GM12878 (cell line): ENCODE measurements at regions not wholly inside any gene's neighbourhood (a gene's known extent, or its start where the extent isn't known, plus 50 kb on each side); places are given as distances from the start of the nearest gene placed in this dataset.

ENCODE experiments used
- ATAC-seq: fragments of 200-7000 bp; cut with Tn5 transposase; 3 replicates; pipeline ENCODE4 v1.9.1; 2020; ENCODE audit warnings: mild to moderate bottlenecking, moderate library complexity
- BruUV-seq: library from RNA; stranded (reverse); fragments of 400-500 nt; replicated peaks from 2 replicates; lab custom pipeline; 2021; lab: Mats Ljungman, UMichigan
- CTCF ChIA-PET: fragments of 300-600 bp; sonication (Branson Sonifier 250); formaldehyde crosslinking; extraction: SDS; loops from one replicate; lab custom pipeline; 2021; ENCODE audit warnings: inconsistent platforms; lab: Yijun Ruan, JAX
- POLR2A ChIA-PET: fragments of 350-600 bp; formaldehyde crosslinking; extraction: SDS; loops from one replicate; lab custom pipeline; 2021; ENCODE audit warnings: inconsistent platforms; lab: Charles Lee
- RAD21 ChIA-PET: fragments of 300-600 bp; sonication (Branson Sonifier 250); formaldehyde crosslinking; loops from one replicate; lab custom pipeline; 2023; ENCODE audit warnings: antibody characterized with exemption; ENCODE audit not compliant: unreplicated experiment; lab: Charles Lee
- SMC1A ChIA-PET: fragments of 300-600 bp; sonication (Branson Sonifier 250); formaldehyde crosslinking; loops from one replicate; lab custom pipeline; 2023; ENCODE audit not compliant: unreplicated experiment, uncharacterized antibody; lab: Charles Lee
- DNase-seq: peaks from one replicate; pipeline ENCODE4 v3.0.0-alpha.2; 2011; ENCODE audit warnings: low read depth, low spot score
- FAIRE-seq: peaks from 3 replicates; lab custom pipeline; 2011; peaks lifted over from hg19 to GRCh38; lab: Jason Lieb, UNC
- H2AFZ ChIP-seq: 2 replicates; pipeline ENCODE4 v1.6.0; 2011; ENCODE audit warnings: low read depth, low read length, control low read depth; ENCODE audit not compliant: control insufficient read depth
- H3K27ac ChIP-seq: 2 replicates; pipeline ENCODE4 v1.5.1; 2011; ENCODE audit warnings: control low read depth; ENCODE audit not compliant: control insufficient read depth, insufficient read depth
- H3K27me3 ChIP-seq, 2 experiments: replicated peaks in 1 of 2; 2 replicates each; pipeline versions ENCODE4 v1.6.0 to v1.6.1; 2011; ENCODE audit warnings: low read length in 1 of 2; ENCODE audit not compliant: control insufficient read depth in 2 of 2, insufficient read depth in 2 of 2
- H3K36me3 ChIP-seq, 2 experiments: 2 replicates each; pipeline ENCODE4 v1.5.1; 2011; ENCODE audit warnings: low read length in 1 of 2; ENCODE audit not compliant: control insufficient read depth in 2 of 2, insufficient read depth in 2 of 2
- H3K4me1 ChIP-seq: 2 replicates; pipeline ENCODE4 v1.6.1; 2011; ENCODE audit warnings: mild to moderate bottlenecking, low read length, moderate library complexity, mixed read lengths; ENCODE audit not compliant: control insufficient read depth, insufficient read depth
- H3K4me2 ChIP-seq: 2 replicates; pipeline ENCODE4 v1.6.0; 2011; ENCODE audit warnings: control low read depth; ENCODE audit not compliant: control insufficient read depth, insufficient read depth
- H3K4me3 ChIP-seq: fragments of 200-600 bp; sonication (generic); 2 replicates; pipeline ENCODE4 v1.5.1; 2016
- H3K79me2 ChIP-seq: 2 replicates; pipeline ENCODE4 v1.6.0; 2011; ENCODE audit warnings: low read length; ENCODE audit not compliant: control insufficient read depth, insufficient read depth
- H3K9ac ChIP-seq: 2 replicates; pipeline ENCODE4 v1.8.0; 2011; ENCODE audit warnings: low read length, control low read depth, mixed read lengths; ENCODE audit not compliant: control insufficient read depth, insufficient read depth
- H3K9me3 ChIP-seq: replicated peaks from 3 replicates; pipeline ENCODE4 v1.5.1; 2011; ENCODE audit warnings: mild to moderate bottlenecking, low read length; ENCODE audit not compliant: control insufficient read depth, insufficient read depth
- H4K20me1 ChIP-seq: 2 replicates; pipeline ENCODE4 v1.6.0; 2011; ENCODE audit not compliant: control insufficient read depth, insufficient read depth
- CTCF ChIP-seq, 3 experiments: IDR thresholded peaks in 2 of 3; conservative IDR thresholded peaks in 1 of 3; 2 replicates each; pipeline ENCODE4 v1.5.1; 2011; ENCODE audit warnings: low read depth in 3 of 3, low read length in 3 of 3, mild to moderate bottlenecking in 3 of 3, control low read depth in 2 of 3, moderate library complexity in 2 of 3, inconsistent platforms in 1 of 3, mixed read lengths in 1 of 3; ENCODE audit not compliant: control insufficient read depth in 2 of 3, insufficient read depth in 1 of 3; ENCODE audit errors: extremely low read depth in 1 of 3
- ETV6 ChIP-seq, 2 experiments: fragments of 450-650 bp in 1 of 2; IDR thresholded peaks in 1 of 2; conservative IDR thresholded peaks in 1 of 2; 2 replicates each; pipeline ENCODE4 v1.6.1; 2014; ENCODE audit warnings: antibody characterized with exemption in 1 of 2, borderline replicate concordance in 1 of 2, low read depth in 1 of 2, mild to moderate bottlenecking in 1 of 2, moderate library complexity in 1 of 2
- KLF5 ChIP-seq: fragments of 450-650 bp; IDR thresholded peaks from 2 replicates; pipeline ENCODE4 v1.6.1; 2014; ENCODE audit warnings: mild to moderate bottlenecking; ENCODE audit not compliant: partially characterized antibody
- PRDM15 ChIP-seq: fragments of 450-650 bp; formaldehyde crosslinking; IDR thresholded peaks from 2 replicates; pipeline ENCODE4 v1.4.0; 2020; ENCODE audit warnings: mild to moderate bottlenecking, moderate library complexity
- RCOR1 ChIP-seq: conservative IDR thresholded peaks from 2 replicates; pipeline ENCODE4 v1.6.1; 2012; ENCODE audit warnings: low read depth, low read length, improper control_type of control experiment
- SUPT20H ChIP-seq: IDR thresholded peaks from 2 replicates; pipeline ENCODE4 v1.6.1; 2011; ENCODE audit warnings: low read depth, mild to moderate bottlenecking, low read length, moderate library complexity, borderline replicate concordance; ENCODE audit not compliant: control insufficient read depth
- SUZ12 ChIP-seq: fragments of 200-600 bp; sonication (generic); IDR thresholded peaks from one replicate; pipeline ENCODE4 v1.6.1; 2018; ENCODE audit warnings: antibody characterized with exemption, mild to moderate bottlenecking; ENCODE audit not compliant: unreplicated experiment
- TBL1XR1 ChIP-seq: IDR thresholded peaks from 2 replicates; pipeline ENCODE4 v1.6.1; 2012; ENCODE audit warnings: low read depth, low read length, improper control_type of control experiment
- USF2 ChIP-seq: IDR thresholded peaks from 2 replicates; pipeline ENCODE4 v1.6.1; 2011; ENCODE audit warnings: low read depth, low read length, improper control_type of control experiment, borderline replicate concordance
- ZNF24 ChIP-seq: fragments of 450-650 bp; IDR thresholded peaks from 2 replicates; pipeline ENCODE4 v1.6.1; 2017; ENCODE audit warnings: antibody characterized with exemption, mild to moderate bottlenecking
- WGBS: methylation state at CpG from one replicate; pipeline ENCODE4 v1.1.6; 2016; ENCODE audit warnings: low lambda C conversion rate; ENCODE audit not compliant: insufficient replicate concordance, insufficient coverage; ENCODE audit errors: missing lambda C conversion rate; 5-methylcytosine and 5-hydroxymethylcytosine counted together
- in situ Hi-C: fragments of 300-500 bp; cut with MboI; formaldehyde crosslinking; loops from 9 replicates; pipeline ENCODE4 v1.14.3; 2018; ENCODE audit warnings: mixed read lengths
- intact Hi-C: fragments of 100-400 bp; cut with micrococcal nuclease; formaldehyde crosslinking; loops from one replicate; pipeline ENCODE4 v1.14.2; 2022; ENCODE audit not compliant: unreplicated experiment

- Histone ChIP-seq H3K27me3 (no peaks in the 10 kb centered on the region), H4K20me1 (no peaks in the 10 kb centered on the region), H3K79me2 (no peaks in the 10 kb centered on the region), H3K27ac (no peak overlapping the region), H3K9me3 (no peaks in the 10 kb centered on the region), H2AFZ (no peak overlapping the region), H3K4me1 (no peaks in the 10 kb centered on the region), H3K4me2 (no peak overlapping the region), H3K9ac (no peak overlapping the region), H3K36me3 (no peaks in the 10 kb centered on the region), H3K4me3 (no peak overlapping the region)
- ChIA-PET RAD21 (no interaction called here), CTCF (no interaction called here), SMC1A (no interaction called here), POLR2A (no interaction called here)
- ATAC-seq (no peak), DNase-seq (no peak), FAIRE-seq (no peak)
- BruUV-seq, result no TSS peak
- in situ Hi-C loops (no loop called here), intact Hi-C loops (no loop called here)
- 83% methylated on average over 2 of the region's 2 CpGs for WGBS
- TF ChIP-seq CTCF (IDR thresholded peaks at IDR 0.05 in 2 of 3, conservative IDR thresholded peaks at IDR 0.05 in 1 of 3; ENCODE audit: control insufficient read depth in 2 of 3, extremely low read depth in 1 of 3, insufficient read depth in 1 of 3, low read depth in 3 of 3, low read length in 3 of 3), result no peak
Observed at GRCh38 chr15:37520026-37520425, 414.4 kb upstream of the TMCO5A start.

GRCh38 chr15:37520882-37521281 is 413.6 kb upstream of the TMCO5A start:
- Histone ChIP-seq H3K4me2 (no peak overlapping the region), H3K9ac (no peak overlapping the region)
- no peak for FAIRE-seq
- 0% methylated on average over 1 of the region's 1 CpG for WGBS
- no TSS peak for BruUV-seq
- ChIA-PET CTCF (no interaction called here), POLR2A (no interaction called here)
- TF ChIP-seq KLF5 (no peak), USF2 (no peak), PRDM15 (CRISPR knock-in tag) (no peak), ETV6 (conservative IDR thresholded peaks at IDR 0.05 in 1 of 2, IDR thresholded peaks at IDR 0.05 in 1 of 2; ENCODE audit: borderline replicate concordance in 1 of 2, low read depth in 1 of 2) (no peak), SUPT20H (no peak), TBL1XR1 (no peak), RCOR1 (no peak), SUZ12 (no peak), ZNF24 (no peak)
- TF ChIP-seq, all 136 proteins: peak for 0
- in situ Hi-C loops, result no loop called here
- Histone ChIP-seq H2AFZ (no peak overlapping the region), H3K79me2 (no peaks in the 10 kb centered on the region), H3K4me3 (no peak overlapping the region), H4K20me1 (no peaks in the 10 kb centered on the region), H3K4me1 (no peaks in the 10 kb centered on the region), H3K27me3 (no peaks in the 10 kb centered on the region), H3K36me3 (no peaks in the 10 kb centered on the region), H3K27ac (no peak overlapping the region), H3K9me3 (no peaks in the 10 kb centered on the region)
- intact Hi-C loops, result no loop called here
- ATAC-seq (no peak), DNase-seq (no peak)
- RAD21 ChIA-PET, result no interaction called here
- SMC1A ChIA-PET, result no interaction called here
